ENCODE measurements at regions not wholly inside any gene's neighbourhood (a gene's known extent, or its start where the extent isn't known, plus 50 kb on each side); places are given as distances from the start of the nearest gene placed in this dataset.

GRCh38 chr3:87581240-87581639 is 304.9 kb upstream of the POU1F1 start:
- no peak for TF ChIP-seq CTCF (IDR thresholded peaks at IDR 0.05)
- no peak for TF ChIP-seq POLR2A (IDR thresholded peaks at IDR 0.05)

All from lower leg skin (tissue), 3 donors.